GM19397 (cell line): ENCODE measurements at regions not wholly inside any gene's neighbourhood (a gene's known extent, or its start where the extent isn't known, plus 50 kb on each side); places are given as distances from the start of the nearest gene placed in this dataset.

Experiments
- ATAC-seq: cut with Tn5 transposase; IDR thresholded peaks from one replicate; pipeline ENCODE4 v1.9.1; 2021; ENCODE audit warnings: mild to moderate bottlenecking, moderate library complexity; ENCODE audit not compliant: unreplicated experiment

DNA sequence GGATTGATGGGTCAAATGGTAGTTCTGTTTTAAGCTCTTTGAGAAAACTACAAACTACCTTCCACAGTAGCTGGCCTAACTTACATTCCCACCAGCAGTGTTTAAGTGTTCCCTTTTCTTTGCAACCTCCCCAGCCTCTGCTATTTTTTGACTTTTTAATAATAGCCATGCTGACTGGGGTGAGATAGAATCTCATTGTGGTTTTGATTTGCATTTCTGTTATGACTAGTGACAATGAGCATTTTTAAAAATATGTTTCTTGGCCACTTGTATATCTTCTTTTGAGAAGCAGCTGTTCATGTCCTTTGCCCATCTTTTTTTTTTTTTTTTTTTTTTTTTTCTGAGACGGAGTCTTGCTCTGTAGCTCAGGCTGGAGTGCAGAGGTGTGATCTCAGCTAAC is 155.2 kb upstream of the BMPER start:
- no peak for ATAC-seq

DNA sequence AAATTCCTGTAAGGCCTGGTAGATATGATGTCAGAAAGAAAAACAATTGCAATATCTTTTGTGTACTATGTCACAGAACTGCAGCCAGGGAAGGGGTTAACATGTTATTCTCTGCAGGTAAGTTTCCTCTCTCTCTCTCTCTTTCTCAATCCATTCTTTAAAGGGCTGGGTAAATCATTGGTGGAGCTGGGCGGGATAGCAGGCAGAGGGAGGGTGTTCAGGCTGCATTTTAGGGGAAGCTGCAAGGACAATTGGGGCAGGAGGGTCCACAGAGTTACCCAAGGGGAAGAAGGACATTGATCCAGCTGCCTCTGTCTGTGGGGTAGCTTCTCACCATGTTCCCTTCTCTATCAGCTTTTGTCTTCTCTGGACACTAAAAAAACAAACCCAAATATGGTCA is 153.9 kb upstream of the BMPER start:
- no peak for ATAC-seq

DNA sequence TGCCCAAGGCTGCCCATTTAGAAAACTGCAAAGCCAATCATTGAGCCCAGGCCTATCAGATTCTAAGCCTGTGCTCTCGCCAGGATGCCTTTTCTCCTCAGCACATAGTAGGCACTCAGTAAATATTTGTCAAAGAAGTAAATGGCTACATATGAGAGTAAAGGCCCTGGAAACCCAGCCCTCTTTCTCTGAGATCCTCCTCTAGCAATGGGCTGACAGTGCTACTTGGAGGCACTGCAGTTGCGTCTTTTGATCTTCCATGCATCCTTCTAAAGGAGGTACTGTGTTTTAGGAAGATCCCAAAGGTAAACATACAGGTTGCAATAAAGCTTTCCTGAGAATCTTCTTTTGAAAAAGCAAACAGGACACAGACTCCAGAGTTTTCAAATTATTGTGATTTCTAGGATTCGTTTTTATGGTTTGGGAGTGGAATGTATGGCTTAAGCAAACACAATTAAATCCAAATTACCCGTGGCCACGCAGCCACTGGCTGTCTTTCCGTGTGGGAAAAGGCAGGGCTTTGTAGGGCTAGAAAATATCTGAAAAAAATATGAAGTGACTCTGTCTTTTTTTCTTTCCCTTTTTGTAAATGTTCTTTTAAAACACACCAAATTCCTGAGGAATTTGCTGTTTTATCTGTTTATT is 151.3 kb upstream of the BMPER start:
- no peak for ATAC-seq

DNA sequence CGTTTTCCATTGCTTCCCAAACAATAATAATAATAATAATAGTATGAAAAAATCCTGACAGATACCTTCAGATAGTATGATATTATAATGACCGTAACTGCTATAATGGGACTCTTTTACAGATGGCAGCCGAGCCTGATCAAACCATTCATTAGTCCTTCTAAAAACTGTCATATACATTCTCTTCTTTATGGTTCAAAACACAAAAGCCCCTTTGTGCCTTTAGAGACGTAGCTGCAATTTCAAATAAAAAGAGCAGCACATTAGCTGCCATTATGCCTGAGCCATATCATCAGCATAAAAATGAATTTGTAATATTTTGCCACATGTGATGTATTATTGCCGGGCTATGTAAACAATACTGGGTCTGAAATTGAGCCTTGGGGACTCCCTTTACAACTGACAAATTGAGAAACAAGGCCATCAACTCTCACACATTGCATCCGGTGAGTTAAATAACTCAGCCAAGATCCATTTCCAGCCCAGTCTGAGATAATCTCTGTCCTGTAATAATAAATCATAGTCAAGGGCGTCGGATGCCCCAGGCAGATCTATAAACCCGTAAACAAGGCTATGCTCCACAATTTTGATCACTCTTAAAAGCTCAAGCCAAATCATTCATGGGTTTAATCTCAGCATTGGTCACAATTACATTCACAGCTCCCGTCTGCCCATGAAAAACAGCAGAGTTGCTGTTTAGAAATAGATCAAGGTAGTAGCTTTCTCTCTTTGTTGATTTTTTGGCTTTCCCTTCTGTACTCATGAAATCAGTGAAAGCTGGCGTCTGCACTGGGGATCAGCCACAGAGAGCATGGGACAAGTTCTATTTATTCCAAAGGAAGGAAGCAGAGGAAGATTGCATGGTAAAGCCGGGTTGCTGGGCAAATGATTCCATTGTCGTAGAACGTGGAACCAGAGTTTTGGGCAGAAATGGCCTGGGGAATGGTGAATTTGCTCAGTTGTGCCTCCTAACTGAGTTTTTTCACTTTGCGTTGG is 150.1 kb upstream of the BMPER start:
- ATAC-seq = no peak

DNA sequence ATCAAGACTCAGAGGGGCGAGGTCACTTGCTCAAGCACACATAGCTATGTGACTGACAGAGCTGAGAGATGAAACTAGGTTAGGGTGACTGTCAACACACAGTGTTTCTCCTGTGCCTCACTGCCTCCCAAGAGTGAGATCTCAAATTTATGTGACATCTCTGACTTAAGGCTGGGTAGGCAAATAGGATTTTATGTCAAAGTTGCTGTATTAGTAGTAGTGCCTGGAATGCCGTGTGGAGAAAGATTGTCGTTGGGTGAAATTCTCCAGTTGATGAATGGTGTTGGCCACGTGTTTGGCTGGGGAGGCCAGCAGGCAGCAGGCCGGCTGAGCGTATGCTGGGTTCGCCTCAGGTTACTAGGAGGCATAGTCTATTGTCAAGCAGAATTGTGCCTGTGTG is 148.3 kb upstream of the BMPER start:
- no peak for ATAC-seq

DNA sequence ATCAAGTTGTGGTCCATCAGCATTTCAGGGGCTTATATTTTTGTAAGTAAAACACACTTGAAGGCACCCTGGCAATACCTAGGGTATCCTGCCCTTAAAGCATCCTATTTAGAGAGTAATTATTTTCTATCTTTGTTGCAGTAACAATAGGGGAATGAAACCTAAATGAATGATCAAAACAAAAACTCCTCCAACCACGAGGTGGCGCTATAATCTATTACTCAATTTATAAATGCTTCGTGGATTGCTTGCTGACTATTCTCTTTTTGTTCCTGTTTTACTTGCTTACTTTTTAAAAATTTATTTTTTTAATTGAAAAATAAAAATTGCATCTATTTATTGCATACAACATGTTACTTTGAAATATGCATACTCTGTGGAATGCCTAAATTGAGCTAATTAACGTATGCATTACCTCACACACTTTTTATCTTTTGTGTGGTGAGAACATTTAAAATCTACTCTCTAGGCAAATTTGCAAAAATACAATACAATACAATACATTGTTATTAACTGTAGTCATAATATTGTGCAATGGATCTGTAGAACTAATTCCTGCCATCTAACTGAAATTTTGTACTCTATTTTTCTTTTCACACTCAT is 147.7 kb upstream of the BMPER start:
- no peak for ATAC-seq

DNA sequence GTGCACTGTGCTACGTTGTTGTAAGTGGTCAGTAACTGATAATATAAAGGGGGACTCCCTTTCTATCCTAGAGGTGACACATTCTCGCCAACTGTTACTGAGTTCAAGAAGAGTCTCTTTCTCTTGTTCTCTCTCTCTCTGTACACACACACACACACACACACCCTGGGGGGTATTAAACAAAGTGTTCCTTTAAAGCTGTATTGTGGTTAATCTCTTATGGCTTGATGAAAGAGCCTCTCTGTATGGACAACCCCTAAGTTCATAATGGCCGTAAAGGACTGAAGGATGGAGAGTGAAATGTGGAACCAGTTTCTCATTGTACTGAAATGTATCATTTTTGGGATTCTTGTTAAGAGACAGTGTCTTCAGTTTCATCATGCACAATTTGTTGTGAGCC is 145.2 kb upstream of the BMPER start:
- ATAC-seq = no peak

DNA sequence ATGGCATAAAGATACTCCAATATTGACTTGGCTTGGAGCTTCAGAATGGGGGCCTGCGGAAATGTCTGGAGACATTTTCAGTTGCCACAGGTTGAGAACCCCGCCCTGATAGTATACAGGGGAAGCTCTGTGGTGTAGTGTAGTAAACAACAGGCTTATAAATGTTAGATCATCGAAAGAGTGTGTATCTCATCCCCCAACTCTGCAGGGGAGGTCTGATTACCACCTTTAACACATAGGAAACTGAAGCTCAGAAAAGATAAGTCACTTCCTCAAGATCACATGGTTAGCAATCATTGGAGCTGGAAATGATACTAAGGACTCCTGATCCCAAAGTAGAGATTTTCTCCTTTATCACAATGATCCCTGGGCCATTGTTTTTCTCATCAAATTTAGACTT is 144.5 kb upstream of the BMPER start:
- ATAC-seq = no peak

DNA sequence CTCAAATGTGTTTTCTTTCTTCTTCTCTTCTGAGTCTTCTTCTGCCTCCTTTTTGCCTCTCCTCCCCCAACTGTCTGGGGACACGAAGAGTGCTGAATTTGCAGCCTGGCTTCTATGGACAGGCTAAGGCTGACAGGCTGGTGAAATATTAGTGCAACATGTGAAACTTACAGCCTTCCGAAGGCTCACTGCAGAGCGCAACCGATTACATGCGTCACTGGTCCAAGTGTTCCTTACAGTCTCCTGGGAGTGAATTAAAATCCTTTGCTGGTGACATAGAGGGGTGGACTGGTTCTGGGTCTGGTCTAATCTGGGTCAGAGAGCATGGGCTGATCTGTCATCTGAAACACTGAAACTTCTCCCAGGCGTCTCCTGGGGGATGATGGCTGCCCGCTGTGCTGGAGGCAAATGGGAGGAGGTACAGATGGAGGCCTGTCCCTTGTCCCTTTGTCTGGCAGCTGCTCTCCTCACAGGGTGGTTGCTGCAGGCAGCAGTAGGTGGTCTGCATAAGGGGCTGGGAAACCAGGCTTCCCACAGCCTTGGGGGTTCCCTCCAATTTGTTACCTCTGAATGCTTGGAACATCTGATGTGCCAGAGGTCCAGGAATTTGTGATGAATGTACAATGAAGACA is 143.8 kb upstream of the BMPER start:
- ATAC-seq = no peak

DNA sequence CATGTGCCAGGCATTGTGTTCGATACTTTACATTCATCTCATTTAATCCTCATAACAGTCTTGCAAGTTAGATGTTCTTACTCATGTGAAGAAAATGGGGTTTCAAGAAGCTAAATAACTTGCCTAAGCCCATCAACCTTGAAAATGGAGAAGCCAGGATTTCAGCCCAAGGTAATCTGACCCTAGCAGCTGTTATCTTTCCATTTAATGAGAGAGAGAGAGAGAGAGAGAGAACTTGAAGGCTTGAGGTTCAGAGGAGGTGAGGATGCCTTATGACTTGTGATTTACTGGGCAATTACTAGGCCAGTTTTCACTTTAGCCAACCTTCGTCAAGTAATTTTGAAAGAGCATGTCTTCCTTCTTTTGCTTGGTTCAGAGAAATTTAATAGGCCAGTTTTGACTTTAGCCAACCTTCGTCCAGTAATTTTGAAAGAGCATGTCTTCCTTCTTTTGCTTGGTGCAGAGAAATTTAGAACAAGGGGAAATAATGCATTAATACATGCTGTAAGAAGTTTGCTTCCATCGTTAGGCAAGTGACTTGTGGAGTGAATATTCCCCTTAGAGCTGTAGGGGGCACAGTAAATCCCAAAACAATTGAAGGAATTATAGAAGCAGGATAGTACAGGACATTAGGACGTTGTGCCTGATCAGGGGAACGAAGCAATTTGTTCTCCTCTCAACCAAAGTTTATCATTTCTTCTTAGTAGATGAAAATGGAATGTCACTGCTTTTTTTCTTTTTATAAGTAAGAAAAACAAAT is 143.0 kb upstream of the BMPER start:
- ATAC-seq = no peak

DNA sequence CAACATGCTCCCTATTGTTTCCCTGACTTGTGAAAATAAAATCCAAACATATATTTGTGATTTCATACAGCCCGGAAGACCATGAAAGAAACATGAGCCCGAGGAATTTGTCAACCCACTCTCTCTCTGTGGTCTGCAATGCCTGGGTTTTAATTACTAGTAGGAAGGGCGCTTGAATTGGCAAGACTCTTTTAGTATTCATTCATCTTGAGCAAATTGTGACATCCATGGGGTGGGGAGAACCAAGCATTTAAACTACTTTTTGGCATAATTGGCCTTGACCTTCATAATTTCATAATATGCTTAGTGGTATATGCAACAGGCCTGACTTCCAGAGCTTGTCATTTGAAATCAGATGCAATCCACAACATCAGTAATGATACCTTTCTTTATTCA is 142.4 kb upstream of the BMPER start:
- ATAC-seq = no peak

DNA sequence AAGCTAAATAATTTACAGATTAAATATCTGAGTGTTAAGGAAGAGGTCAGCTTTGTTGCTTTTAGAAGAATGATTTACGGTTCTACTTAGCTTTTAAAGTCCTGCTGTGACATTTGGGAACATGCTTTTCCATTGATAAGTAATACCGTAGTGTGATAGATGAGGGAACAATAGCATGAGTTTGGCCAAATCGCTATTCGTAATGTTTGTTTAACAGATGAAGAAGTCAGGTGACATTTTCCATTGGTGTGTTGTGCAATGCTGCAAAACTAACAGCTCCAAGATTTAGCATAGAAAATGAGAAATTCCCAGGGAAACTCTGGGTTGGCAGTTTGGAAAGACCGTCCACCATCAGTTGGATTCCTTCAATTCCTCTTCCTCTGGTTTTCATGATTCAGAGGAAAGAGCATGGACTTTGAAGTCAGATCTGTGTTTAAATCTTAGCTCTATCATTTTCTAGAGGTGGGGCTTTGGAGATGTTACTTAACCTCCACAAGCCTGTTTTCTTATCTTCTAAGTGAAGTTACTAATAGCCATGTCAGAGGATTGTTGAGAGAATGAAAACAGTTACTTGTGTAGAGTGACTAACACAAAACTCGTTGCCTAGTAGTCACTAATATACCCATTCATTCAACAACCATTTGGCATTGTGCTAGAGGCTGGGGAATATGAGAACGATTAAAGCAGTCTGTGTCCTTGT is 140.4 kb upstream of the BMPER start:
- no peak for ATAC-seq

DNA sequence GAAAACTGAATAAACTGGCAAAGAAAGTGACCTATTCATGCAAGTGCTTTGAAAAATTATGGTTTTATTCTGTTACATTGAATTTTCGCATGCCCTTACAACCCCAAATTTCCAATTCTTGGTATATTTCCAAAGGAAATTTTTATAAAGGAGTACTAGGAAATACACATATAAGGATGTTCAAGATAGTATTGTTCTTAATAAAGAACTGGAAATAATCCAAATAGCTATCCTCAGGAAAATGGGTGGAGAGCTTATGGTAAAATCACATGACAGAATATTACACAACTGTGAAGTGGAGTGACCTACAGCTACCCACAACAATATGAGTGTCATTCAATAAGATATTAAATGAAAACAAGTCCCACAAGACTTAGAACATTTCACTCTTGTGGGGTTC is 138.9 kb upstream of the BMPER start:
- ATAC-seq = no peak

DNA sequence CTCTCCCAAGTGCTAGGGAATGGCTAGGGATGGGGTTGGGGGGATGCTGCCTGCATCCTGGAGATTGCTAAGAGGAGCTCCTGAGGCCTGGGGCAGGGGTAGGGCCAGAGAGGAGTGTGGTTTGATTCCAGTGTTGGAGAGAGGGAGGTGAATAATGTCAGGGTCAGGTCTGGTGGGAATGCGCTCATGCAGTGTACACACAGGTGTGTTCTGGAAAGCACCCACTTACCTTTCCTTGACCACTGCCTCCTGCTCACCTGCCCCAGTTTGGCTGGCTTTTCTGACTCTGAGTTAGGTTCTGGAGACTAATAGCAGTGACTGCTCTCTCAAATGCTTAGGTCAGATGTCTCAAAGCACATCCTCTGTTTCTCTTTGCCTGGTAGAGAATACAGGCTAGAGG is 135.4 kb upstream of the BMPER start:
- ATAC-seq = no peak

DNA sequence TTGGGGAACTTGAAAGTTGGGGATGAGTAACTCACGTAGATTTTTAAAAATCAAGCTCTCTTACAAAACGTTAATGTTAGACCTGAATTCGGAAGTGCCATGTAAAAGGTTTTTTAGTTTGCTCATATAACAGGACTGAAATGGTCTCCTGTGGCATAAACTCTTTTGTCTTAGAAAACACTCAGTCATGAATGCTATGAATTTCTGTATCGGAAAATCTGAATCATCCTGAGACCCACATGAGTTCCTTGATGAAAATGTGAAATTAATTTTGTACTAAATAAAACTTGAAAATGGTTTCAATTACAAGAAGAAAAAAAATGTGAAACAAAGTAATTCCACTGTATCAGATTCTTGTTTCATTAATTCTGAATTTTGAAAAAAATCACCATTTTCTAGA is 134.8 kb upstream of the BMPER start:
- ATAC-seq = no peak

DNA sequence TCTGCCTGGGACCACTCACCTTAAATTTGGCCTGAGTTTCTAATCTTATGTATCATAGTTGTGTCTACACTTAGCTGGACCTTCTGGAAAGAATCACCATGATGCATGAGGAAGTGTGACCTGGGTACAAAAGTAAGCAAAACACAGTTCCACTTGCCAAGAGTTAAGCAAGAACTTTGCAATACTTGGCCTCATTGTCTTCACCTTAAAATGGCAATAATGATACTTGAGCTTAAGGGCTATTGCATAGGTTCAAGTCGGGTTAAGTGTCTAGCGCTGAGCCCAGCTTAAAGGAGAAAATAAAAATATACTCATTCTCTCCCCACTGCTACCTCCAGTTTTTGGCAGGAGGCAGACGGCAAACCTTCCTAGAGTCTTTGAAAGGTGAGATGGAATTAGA is 133.9 kb upstream of the BMPER start:
- ATAC-seq = no peak

DNA sequence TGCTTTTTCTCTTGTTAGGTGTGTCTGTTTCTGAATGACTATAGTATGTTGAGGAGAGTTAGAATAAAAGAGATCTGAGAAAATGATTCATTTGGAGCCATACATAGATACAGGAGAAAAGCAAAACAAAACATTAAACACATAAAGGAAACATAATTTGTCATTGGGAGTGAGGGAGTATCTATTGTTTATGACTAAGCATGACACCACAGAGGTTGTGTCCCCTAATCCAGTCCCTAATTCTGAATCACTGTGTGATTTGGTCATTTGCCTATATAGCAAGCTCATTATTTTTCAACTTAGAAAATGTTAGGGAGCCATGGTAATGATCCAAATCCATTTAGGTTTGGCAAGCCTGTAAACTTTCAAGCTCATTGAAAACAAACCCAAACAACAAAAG is 132.3 kb upstream of the BMPER start:
- no peak for ATAC-seq

DNA sequence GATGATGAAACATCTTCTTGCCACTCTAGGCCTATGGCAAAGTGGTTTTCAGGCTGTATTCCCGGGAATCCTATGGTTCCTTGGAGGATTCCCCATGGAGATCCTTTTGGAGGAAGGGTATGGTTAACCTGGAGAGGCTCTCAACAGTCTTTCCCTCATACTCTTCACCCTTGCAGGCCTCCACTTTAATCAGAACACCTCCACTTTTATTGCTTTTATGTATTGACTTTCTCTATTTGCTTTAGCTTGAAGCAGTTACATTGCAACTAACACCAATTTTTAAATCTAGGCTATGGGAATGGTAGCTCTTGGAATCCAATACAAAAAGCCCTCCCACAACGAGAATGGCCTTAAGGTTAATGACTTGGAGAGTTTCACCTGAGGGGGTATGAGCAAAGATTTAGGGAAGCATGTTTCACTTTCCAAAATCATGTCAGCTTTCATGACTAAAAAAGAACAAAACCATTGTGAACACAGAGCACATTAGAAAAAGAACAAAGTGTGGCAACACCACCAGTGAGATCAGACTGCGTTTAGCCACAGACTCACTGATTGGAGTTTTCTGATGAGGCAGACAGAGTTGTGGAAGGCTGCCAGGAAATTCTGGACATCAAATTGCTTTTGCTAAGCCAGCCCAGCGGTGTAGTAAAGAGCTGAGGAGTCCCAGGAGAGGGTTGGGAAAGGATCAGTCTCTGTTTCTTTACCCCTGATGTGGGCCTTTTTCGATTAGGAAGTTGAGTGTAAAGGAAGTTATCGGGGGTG is 130.4 kb upstream of the BMPER start:
- no peak for ATAC-seq

DNA sequence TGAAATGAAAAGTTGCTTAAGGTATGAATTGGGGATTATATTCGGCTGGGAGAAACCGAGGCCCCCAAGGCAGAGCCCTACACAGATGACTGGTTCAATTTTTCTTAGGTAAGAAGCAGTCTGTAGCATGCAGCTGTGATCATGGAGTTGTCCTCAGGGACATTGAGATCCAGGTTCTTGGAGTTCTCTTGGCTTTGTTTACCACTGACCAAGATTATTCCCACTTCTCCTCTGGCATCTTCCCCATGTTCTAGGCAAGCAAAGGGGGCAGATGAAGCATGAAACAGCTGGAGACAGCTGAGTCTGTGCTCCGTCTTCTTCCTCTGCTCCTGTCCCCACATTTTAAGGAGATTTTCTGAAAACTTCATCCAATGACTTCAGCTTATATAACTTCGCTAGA is 129.5 kb upstream of the BMPER start:
- no peak for ATAC-seq
